Smooth muscle cell (in vitro differentiated cells): ENCODE measurements at regions not wholly inside any gene's neighbourhood (a gene's known extent, or its start where the extent isn't known, plus 50 kb on each side); places are given as distances from the start of the nearest gene placed in this dataset.

Experiments
- DNase-seq: peaks from one replicate; lab custom pipeline; 2025; ENCODE audit not compliant: unreplicated experiment; lab: John Stamatoyannopoulos, UW
- H2AFZ ChIP-seq: fragments of 200-600 bp; sonication (generic); 2 replicates; pipeline ENCODE4 v1.6.0; 2016; ENCODE audit warnings: antibody characterized with exemption, low read depth, mild to moderate bottlenecking
- H3F3A ChIP-seq: fragments of 200-600 bp; sonication (generic); 2 replicates; pipeline ENCODE4 v1.6.0; 2017; ENCODE audit warnings: antibody characterized with exemption, low read depth
- H3K27ac ChIP-seq: fragments of 200-600 bp; sonication (generic); 2 replicates; pipeline ENCODE4 v1.5.1; 2016; ENCODE audit warnings: low read depth, mild to moderate bottlenecking
- H3K27me3 ChIP-seq: fragments of 200-600 bp; sonication (generic); 2 replicates; pipeline ENCODE4 v1.6.1; 2016; ENCODE audit warnings: low read depth, mild to moderate bottlenecking
- H3K36me3 ChIP-seq: fragments of 200-600 bp; sonication (generic); 2 replicates; pipeline ENCODE4 v1.5.1; 2016; ENCODE audit warnings: low read depth
- H3K4me1 ChIP-seq: fragments of 200-600 bp; sonication (generic); 2 replicates; pipeline ENCODE4 v1.5.1; 2016; ENCODE audit warnings: low read depth
- H3K4me2 ChIP-seq: fragments of 200-600 bp; sonication (generic); 2 replicates; pipeline ENCODE4 v1.6.0; 2016; ENCODE audit warnings: mild to moderate bottlenecking
- H3K4me3 ChIP-seq: fragments of 200-600 bp; sonication (generic); 2 replicates; pipeline ENCODE4 v1.5.1; 2016; ENCODE audit warnings: mild to moderate bottlenecking
- H3K79me2 ChIP-seq: fragments of 200-600 bp; sonication (generic); 2 replicates; pipeline ENCODE4 v1.6.0; 2016; ENCODE audit warnings: low read depth, mild to moderate bottlenecking
- H3K9ac ChIP-seq: fragments of 200-600 bp; sonication (generic); 2 replicates; pipeline ENCODE4 v1.6.0; 2016; ENCODE audit warnings: low read depth
- H3K9me3 ChIP-seq: fragments of 200-600 bp; sonication (generic); replicated peaks from 2 replicates; pipeline ENCODE4 v1.5.1; 2016; ENCODE audit warnings: low read depth
- H4K20me1 ChIP-seq: fragments of 200-600 bp; sonication (generic); 2 replicates; pipeline ENCODE4 v1.6.0; 2016; ENCODE audit warnings: low read depth
- CTCF ChIP-seq: fragments of 200-600 bp; sonication (generic); IDR thresholded peaks from 2 replicates; pipeline ENCODE4 v1.5.1; 2017; ENCODE audit warnings: borderline replicate concordance, mild to moderate bottlenecking, antibody characterized with exemption; ENCODE audit not compliant: insufficient read depth, poor library complexity, severe bottlenecking
- WGBS: methylation state at CpG from one replicate; pipeline ENCODE4 v1.1.7; 2016; ENCODE audit warnings: low lambda C conversion rate; 5-methylcytosine and 5-hydroxymethylcytosine counted together

- peaks cover 6% of the 10 kb centered on the region for H3K4me1 ChIP-seq
- no peak overlapping the region for H2AFZ ChIP-seq
- DNase-seq: no peak
- no peak overlapping the region for H3K4me3 ChIP-seq
- no peak for TF ChIP-seq CTCF
- H3K36me3 ChIP-seq: no peaks in the 10 kb centered on the region
- no peaks in the 10 kb centered on the region for H4K20me1 ChIP-seq
- no peak overlapping the region for H3K9ac ChIP-seq
- 93% methylated on average over 11 of the region's 11 CpGs for WGBS
- H3K79me2 ChIP-seq: no peaks in the 10 kb centered on the region
- H3K4me2 ChIP-seq: no peak overlapping the region
- H3K9me3 ChIP-seq: no peaks in the 10 kb centered on the region
- peaks cover 7% of the 10 kb centered on the region for H3F3A ChIP-seq
- H3K27ac ChIP-seq: no peak overlapping the region
- H3K27me3 ChIP-seq: no peaks in the 10 kb centered on the region
Measured at GRCh38 chr15:68502398-68502901, 70.5 kb upstream of the ITGA11 start.

- no peak for TF ChIP-seq CTCF
- no peak for DNase-seq
- no peaks in the 10 kb centered on the region for H4K20me1 ChIP-seq
- H3K4me1 ChIP-seq: peaks cover 6% of the 10 kb centered on the region
- H3K36me3 ChIP-seq: no peaks in the 10 kb centered on the region
- no peak overlapping the region for H2AFZ ChIP-seq
- WGBS: 97% methylated on average over 7 of the region's 7 CpGs
- no peaks in the 10 kb centered on the region for H3K27me3 ChIP-seq
- H3K27ac ChIP-seq: no peak overlapping the region
- no peak overlapping the region for H3K4me2 ChIP-seq
- no peaks in the 10 kb centered on the region for H3K9me3 ChIP-seq
- H3F3A ChIP-seq: peaks cover 3% of the 10 kb centered on the region
- H3K79me2 ChIP-seq: no peaks in the 10 kb centered on the region
- no peak overlapping the region for H3K4me3 ChIP-seq
- H3K9ac ChIP-seq: no peak overlapping the region
Measured at GRCh38 chr15:68503213-68503612, 71.2 kb upstream of the ITGA11 start.

GRCh38 chr15:68503791-68504680, 72.1 kb upstream of the ITGA11 start:
- DNase-seq: no peak
- peak overlapping the region; percentile 55 for H3K27ac ChIP-seq
- no peaks in the 10 kb centered on the region for H3K27me3 ChIP-seq
- peaks cover 6% of the 10 kb centered on the region for H3K4me1 ChIP-seq
- WGBS: 72% methylated on average over 11 of the region's 11 CpGs
- H3K9me3 ChIP-seq: no peaks in the 10 kb centered on the region
- no peak overlapping the region for H3K4me3 ChIP-seq
- no peaks in the 10 kb centered on the region for H4K20me1 ChIP-seq
- H3K9ac ChIP-seq: no peak overlapping the region
- peak overlapping the region; percentile 58 for H3K4me2 ChIP-seq
- peak overlapping the region; percentile 90 for H2AFZ ChIP-seq
- H3F3A ChIP-seq: peaks cover 3% of the 10 kb centered on the region
- H3K36me3 ChIP-seq: no peaks in the 10 kb centered on the region
- no peak for TF ChIP-seq CTCF
- H3K79me2 ChIP-seq: no peaks in the 10 kb centered on the region
